ENCODE measurements at regions not wholly inside any gene's neighbourhood (a gene's known extent, or its start where the extent isn't known, plus 50 kb on each side); places are given as distances from the start of the nearest gene placed in this dataset.

DNA sequence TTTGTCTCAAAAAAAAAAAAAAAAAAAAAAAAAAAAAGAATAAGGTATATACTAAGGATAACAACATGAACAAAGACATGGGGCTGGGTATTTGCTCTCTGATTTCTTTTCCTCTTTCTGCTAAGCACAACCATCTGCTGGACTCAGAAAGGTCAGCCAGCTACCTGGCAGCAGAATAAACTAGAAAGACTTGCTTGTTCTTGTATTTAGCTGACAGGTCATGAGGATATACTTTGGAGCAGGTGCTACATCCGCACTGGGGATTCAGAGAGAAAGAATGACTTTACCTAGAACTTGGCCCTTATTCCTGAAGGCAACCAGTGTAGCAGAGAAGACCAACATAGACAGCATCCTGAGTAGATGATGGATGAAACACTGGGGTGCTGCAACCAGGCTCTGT, 550.5 kb downstream of the NTRK3 start:
- Histone ChIP-seq H3K9me3 (ENCODE audit: low read length) (peaks cover 48% of the 10 kb centered on the region; the same call in 1 of the 2 replicates), H3K4me2 (ENCODE audit: low read depth, low read length) (no peak overlapping the region), H4K20me1 (ENCODE audit: insufficient read depth, low read length) (no peaks in the 10 kb centered on the region), H3K9ac (ENCODE audit: insufficient read depth, low read depth, low read length) (no peak overlapping the region), H3K27me3 (ENCODE audit: control insufficient read depth in 1 of 2, insufficient read depth in 2 of 2, low read length in 2 of 2) (no peaks in the 10 kb centered on the region; a peak in 1 of 5 replicates), H2AFZ (ENCODE audit: low read length) (no peak overlapping the region), H3K27ac (ENCODE audit: extremely low read length, insufficient read depth, low read length) (no peak overlapping the region), H3K36me3 (replicated peaks in 1 of 2; ENCODE audit: control insufficient read depth in 1 of 2, insufficient read depth in 2 of 2, low read length in 2 of 2) (no peaks in the 10 kb centered on the region), H3K4me1 (ENCODE audit: insufficient read depth, low read length) (no peaks in the 10 kb centered on the region), H3K79me2 (ENCODE audit: insufficient read depth, low read length) (no peaks in the 10 kb centered on the region), H3K4me3 (replicated peaks in 1 of 3; ENCODE audit: insufficient read depth in 1 of 3, low read depth in 2 of 3, low read length in 3 of 3) (no peak overlapping the region)
- TF ChIP-seq, protein P1, sequence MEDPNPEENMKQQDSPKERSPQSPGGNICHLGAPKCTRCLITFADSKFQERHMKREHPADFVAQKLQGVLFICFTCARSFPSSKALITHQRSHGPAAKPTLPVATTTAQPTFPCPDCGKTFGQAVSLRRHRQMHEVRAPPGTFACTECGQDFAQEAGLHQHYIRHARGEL (CRISPR knock-in tag; IDR thresholded peaks at IDR 0.05), result no peak
- TF ChIP-seq MZF1 (CRISPR knock-in tag; IDR thresholded peaks at IDR 0.05; ENCODE audit: borderline replicate concordance) (no peak), NFYC (CRISPR knock-in tag; IDR thresholded peaks at IDR 0.05) (no peak), LCORL (IDR thresholded peaks at IDR 0.05) (no peak), LCORL (CRISPR knock-in tag; IDR thresholded peaks at IDR 0.05) (no peak), KLF6 (CRISPR knock-in tag; IDR thresholded peaks at IDR 0.05) (no peak), TBX3 (IDR thresholded peaks at IDR 0.05; ENCODE audit: borderline replicate concordance) (no peak), BRD4 (CRISPR knock-in tag; IDR thresholded peaks at IDR 0.05) (no peak), NFYB (CRISPR knock-in tag; IDR thresholded peaks at IDR 0.05) (no peak), ZNF160 (CRISPR knock-in tag; IDR thresholded peaks at IDR 0.05) (no peak), REPIN1 (CRISPR knock-in tag; IDR thresholded peaks at IDR 0.05; ENCODE audit: borderline replicate concordance, low read depth) (no peak), GATAD2A (CRISPR knock-in tag; IDR thresholded peaks at IDR 0.05) (no peak), ZKSCAN8 (CRISPR knock-in tag; IDR thresholded peaks at IDR 0.05; ENCODE audit: borderline replicate concordance) (no peak)
- TF ChIP-seq, protein P2, sequence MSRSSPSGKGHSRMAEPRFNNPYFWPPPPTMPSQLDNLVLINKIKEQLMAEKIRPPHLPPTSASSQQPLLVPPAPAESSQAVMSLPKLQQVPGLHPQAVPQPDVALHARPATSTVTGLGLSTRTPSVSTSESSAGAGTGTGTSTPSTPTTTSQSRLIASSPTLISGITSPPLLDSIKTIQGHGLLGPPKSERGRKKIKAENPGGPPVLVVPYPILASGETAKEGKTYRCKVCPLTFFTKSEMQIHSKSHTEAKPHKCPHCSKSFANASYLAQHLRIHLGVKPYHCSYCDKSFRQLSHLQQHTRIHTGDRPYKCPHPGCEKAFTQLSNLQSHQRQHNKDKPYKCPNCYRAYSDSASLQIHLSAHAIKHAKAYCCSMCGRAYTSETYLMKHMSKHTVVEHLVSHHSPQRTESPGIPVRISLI (CRISPR knock-in tag; IDR thresholded peaks at IDR 0.05; ENCODE audit: borderline replicate concordance), result no peak
- TF ChIP-seq, protein P3, sequence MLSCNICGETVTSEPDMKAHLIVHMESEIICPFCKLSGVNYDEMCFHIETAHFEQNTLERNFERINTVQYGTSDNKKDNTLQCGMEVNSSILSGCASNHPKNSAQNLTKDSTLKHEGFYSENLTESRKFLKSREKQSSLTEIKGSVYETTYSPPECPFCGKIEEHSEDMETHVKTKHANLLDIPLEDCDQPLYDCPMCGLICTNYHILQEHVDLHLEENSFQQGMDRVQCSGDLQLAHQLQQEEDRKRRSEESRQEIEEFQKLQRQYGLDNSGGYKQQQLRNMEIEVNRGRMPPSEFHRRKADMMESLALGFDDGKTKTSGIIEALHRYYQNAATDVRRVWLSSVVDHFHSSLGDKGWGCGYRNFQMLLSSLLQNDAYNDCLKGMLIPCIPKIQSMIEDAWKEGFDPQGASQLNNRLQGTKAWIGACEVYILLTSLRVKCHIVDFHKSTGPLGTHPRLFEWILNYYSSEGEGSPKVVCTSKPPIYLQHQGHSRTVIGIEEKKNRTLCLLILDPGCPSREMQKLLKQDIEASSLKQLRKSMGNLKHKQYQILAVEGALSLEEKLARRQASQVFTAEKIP (CRISPR knock-in tag; IDR thresholded peaks at IDR 0.05; ENCODE audit: borderline replicate concordance), result no peak
- TF ChIP-seq, protein P4, sequence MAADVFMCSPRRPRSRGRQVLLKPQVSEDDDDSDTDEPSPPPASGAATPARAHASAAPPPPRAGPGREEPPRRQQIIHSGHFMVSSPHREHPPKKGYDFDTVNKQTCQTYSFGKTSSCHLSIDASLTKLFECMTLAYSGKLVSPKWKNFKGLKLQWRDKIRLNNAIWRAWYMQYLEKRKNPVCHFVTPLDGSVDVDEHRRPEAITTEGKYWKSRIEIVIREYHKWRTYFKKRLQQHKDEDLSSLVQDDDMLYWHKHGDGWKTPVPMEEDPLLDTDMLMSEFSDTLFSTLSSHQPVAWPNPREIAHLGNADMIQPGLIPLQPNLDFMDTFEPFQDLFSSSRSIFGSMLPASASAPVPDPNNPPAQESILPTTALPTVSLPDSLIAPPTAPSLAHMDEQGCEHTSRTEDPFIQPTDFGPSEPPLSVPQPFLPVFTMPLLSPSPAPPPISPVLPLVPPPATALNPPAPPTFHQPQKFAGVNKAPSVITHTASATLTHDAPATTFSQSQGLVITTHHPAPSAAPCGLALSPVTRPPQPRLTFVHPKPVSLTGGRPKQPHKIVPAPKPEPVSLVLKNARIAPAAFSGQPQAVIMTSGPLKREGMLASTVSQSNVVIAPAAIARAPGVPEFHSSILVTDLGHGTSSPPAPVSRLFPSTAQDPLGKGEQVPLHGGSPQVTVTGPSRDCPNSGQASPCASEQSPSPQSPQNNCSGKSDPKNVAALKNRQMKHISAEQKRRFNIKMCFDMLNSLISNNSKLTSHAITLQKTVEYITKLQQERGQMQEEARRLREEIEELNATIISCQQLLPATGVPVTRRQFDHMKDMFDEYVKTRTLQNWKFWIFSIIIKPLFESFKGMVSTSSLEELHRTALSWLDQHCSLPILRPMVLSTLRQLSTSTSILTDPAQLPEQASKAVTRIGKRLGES (CRISPR knock-in tag; IDR thresholded peaks at IDR 0.05; ENCODE audit: borderline replicate concordance), result no peak
- BruUV-seq (replicated peaks), result no TSS peak
- ChIA-PET POLR2A (no interaction called here), CTCF (ENCODE audit: low intra/inter-chr PET ratio, low total read pairs) (no interaction called here)
- DNase-seq (ENCODE audit: low spot score) (no peak), ATAC-seq (no peak), FAIRE-seq (no peak)
- in situ Hi-C loops (cut with HindIII; ENCODE audit: extremely low pct_ligation_motif_present, low pct_unique_long_range_greater_than_20kb), result no loop called here
- intact Hi-C loops (cut with micrococcal nuclease; ENCODE audit: unreplicated experiment), result no loop called here
- 0% methylated on average over 1 of the region's 1 CpG for WGBS (ENCODE audit: low lambda C conversion rate)

Measured in HepG2 (cell line).